Muscle layer of colon (tissue), 2 donors: ENCODE measurements at regions not wholly inside any gene's neighbourhood (a gene's known extent, or its start where the extent isn't known, plus 50 kb on each side); places are given as distances from the start of the nearest gene placed in this dataset.
"Not testable (repeated sequence)": the region's sequence is repeated elsewhere in the genome, so short reads cannot be mapped to it uniquely, and the experiment has no call there.

Source experiments
- H3K27ac ChIP-seq: one replicate; pipeline ENCODE4 v1.7.0; 2013; ENCODE audit warnings: low read depth, mild to moderate bottlenecking, low read length, moderate library complexity
- H3K27me3 ChIP-seq, 2 donors: one replicate each; pipeline ENCODE4 v1.7.0; 2013; ENCODE audit warnings: low read length in 2 of 2, mild to moderate bottlenecking in 2 of 2; ENCODE audit not compliant: insufficient read depth in 2 of 2, control insufficient read depth in 1 of 2
- H3K36me3 ChIP-seq: one replicate; pipeline ENCODE4 v1.7.0; 2013; ENCODE audit warnings: mild to moderate bottlenecking, low read length; ENCODE audit not compliant: insufficient read depth
- H3K4me1 ChIP-seq: one replicate; pipeline ENCODE4 v1.7.0; 2013; ENCODE audit warnings: mild to moderate bottlenecking, low read length; ENCODE audit not compliant: insufficient read depth
- H3K4me3 ChIP-seq, 2 donors: one replicate each; pipeline ENCODE4 v1.7.0; 2013; ENCODE audit warnings: low read length in 2 of 2, low read depth in 1 of 2, mild to moderate bottlenecking in 1 of 2, moderate library complexity in 1 of 2
- H3K9ac ChIP-seq: one replicate; pipeline ENCODE4 v1.7.0; 2013; ENCODE audit warnings: low read length
- H3K9me3 ChIP-seq: one replicate; pipeline ENCODE4 v1.7.0; 2013; ENCODE audit warnings: mild to moderate bottlenecking, low read length
- donor health status: abdominal sarcoma.
- donor health status: Adenocarcinoma of cecum.

DNA sequence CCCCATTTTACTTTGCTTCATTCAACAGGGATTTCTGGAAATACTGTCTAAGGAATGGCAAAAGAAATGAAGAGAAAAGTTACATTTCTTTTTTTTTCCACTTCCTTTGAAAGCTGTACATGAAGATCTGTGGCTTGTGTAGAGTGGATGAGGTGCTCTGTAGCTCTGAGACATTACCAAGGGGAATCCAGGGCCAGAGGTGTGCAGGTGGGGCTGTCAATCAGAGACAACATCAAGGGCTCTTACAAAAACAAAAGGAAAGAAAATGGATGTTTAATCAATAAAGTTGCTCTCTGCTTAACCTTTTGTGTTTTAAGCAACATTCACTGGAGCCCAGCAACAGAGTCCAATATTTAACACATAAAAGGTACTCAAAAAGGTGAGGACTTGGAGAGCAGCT is 391.1 kb downstream of the TMEM38B start:
- no peaks in the 10 kb centered on the region for H3K27me3 ChIP-seq
- H3K36me3 ChIP-seq, result no peaks in the 10 kb centered on the region
- no peak overlapping the region for H3K27ac ChIP-seq
- H3K4me3 ChIP-seq, result no peak overlapping the region
- H3K9me3 ChIP-seq, result no peaks in the 10 kb centered on the region
- H3K4me1 ChIP-seq, result no peaks in the 10 kb centered on the region
- H3K9ac ChIP-seq, result no peak overlapping the region

DNA sequence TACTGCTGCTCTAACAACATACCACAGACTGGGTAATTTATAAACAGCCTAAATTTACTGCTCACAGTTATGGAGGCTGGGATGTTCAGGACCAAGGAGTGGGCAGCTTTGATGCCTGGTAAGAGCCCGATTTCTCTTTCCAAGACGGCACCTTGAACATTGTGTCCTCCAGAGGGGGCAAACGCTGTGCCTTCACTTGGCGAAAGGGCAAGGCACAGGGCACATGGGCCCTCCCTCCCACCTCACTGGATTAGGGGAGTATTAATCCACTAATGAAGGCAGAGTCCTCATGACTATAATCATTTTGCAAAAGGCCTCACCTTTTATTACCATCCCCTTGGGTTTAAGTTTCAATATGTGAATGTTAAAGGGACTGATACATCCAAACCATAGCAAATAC is 397.7 kb downstream of the TMEM38B start:
- no peaks in the 10 kb centered on the region for H3K27me3 ChIP-seq
- H3K36me3 ChIP-seq, result no peaks in the 10 kb centered on the region
- no peaks in the 10 kb centered on the region for H3K4me1 ChIP-seq

DNA sequence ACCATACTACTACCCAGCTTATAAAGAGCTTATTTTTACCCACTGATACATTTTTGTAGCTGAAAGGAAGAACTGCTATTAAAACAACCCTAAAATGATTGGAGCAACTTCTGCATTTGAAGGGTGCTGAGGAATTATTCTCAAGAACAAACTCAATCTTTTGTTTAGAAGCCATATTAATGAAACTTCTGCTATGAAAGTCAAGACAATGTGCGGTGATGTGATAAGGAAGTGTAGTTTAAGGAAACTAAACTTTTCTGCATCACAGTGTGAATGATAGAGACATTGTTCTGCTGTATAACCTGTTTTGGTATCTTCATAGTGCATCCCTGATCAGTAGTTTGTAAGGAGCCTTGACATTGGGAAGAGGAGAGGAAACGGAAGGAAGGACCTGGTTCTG is 408.5 kb downstream of the TMEM38B start:
- H3K36me3 ChIP-seq, result no peaks in the 10 kb centered on the region
- H3K4me3 ChIP-seq, result no peak overlapping the region
- no peaks in the 10 kb centered on the region for H3K27me3 ChIP-seq
- no peak overlapping the region for H3K9ac ChIP-seq
- H3K27ac ChIP-seq, result no peak overlapping the region
- no peaks in the 10 kb centered on the region for H3K9me3 ChIP-seq
- no peaks in the 10 kb centered on the region for H3K4me1 ChIP-seq

More for the DNA sequence above, 397.7 kb downstream of the TMEM38B start:
- no peaks in the 10 kb centered on the region for H3K9me3 ChIP-seq
- no peak overlapping the region for H3K27ac ChIP-seq
- no peak overlapping the region for H3K9ac ChIP-seq
- H3K4me3 ChIP-seq, result no peak overlapping the region

DNA sequence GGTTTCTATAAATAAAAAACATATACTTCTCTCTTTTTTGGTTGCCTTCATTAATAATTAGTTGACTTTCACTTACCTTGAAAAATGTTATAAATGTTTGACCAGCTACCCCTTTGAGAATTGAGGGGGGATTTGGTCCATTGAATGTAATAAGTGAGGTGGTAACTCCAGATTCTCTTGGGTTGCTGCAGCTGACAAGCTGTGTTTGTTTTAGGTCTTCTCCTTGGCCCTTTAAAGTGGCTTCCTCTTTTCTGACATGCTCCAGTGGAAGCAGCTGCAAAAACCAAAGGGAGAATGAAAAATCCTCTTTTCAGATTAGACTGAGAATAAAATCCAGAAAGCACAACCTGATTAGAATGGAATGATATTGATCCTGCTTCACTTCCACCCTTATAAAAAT is 410.5 kb downstream of the TMEM38B start:
- H3K36me3 ChIP-seq, result no peaks in the 10 kb centered on the region
- no peaks in the 10 kb centered on the region for H3K9me3 ChIP-seq
- H3K27ac ChIP-seq, result no peak overlapping the region
- H3K4me3 ChIP-seq, result no peak overlapping the region
- no peaks in the 10 kb centered on the region for H3K27me3 ChIP-seq
- H3K4me1 ChIP-seq, result no peaks in the 10 kb centered on the region
- H3K9ac ChIP-seq, result no peak overlapping the region

DNA sequence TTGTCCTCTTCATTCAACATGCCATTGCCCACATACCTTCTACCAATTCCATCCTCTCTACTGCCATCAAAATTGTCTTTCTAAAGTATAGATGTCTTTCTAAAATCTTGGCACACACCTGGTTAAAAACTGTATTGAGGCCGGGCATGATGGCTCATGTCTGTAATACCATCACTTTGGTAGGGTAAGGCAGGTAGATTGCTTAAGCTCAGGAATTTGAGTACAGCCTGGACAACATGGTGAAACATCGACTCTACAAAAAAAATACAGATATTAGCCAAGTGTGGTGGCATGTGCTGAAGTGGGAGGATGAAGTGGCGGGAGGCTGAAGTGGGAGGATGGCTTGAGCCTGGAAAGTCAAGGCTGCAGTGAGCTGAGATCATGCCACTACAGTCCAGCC is 412.1 kb downstream of the TMEM38B start:
- Histone ChIP-seq H3K27ac (no peak overlapping the region), H3K9ac (no peak overlapping the region), H3K9me3 (no peaks in the 10 kb centered on the region), H3K27me3 (no peaks in the 10 kb centered on the region), H3K4me3 (no peak overlapping the region), H3K4me1 (no peaks in the 10 kb centered on the region), H3K36me3 (no peaks in the 10 kb centered on the region)

DNA sequence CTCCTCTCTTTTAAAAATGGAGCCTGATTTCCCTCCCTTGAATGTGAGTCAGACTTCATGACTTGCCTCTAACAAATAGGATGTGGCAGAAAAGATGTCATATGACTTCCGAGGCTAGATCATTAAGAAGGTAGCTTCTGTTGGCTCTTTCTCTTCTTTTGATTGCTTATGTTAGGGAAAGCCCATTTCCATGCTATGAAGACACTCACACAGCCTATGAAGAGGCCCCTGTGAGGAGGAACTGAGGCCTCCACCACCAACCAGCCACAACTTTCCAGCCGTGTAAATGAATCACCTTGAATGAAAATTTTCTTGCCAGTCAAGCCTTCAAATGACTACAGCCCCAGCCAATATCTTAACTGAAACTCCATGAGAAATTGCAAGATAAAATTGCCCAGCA is 413.4 kb downstream of the TMEM38B start:
- H3K27ac ChIP-seq, result no peak overlapping the region
- no peaks in the 10 kb centered on the region for H3K27me3 ChIP-seq
- no peaks in the 10 kb centered on the region for H3K36me3 ChIP-seq
- no peaks in the 10 kb centered on the region for H3K4me1 ChIP-seq
- H3K9ac ChIP-seq, result no peak overlapping the region
- H3K9me3 ChIP-seq, result no peaks in the 10 kb centered on the region
- no peak overlapping the region for H3K4me3 ChIP-seq

DNA sequence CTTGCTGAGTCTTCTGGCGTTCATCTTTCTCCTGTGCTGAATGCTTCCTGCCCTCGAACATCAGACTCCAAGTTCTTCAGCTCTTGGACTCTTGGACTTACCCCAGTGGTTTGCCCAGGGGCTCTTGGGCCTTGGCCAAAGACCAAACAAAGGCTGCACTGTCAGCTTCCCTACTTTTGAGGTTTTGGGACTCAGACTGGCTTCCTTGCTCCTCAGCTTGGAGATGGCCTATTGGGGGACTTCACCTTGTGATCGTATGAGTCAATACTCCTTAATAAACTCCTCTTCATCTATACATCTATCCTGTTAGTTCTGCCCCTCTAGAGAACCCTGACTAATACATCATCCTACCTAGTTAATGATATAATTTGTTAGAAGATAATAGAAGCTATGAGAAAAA is 415.4 kb downstream of the TMEM38B start:
- H3K27ac ChIP-seq, H3K27me3 ChIP-seq, H3K36me3 ChIP-seq, H3K9ac ChIP-seq, H3K4me1 ChIP-seq, H3K4me3 ChIP-seq, H3K9me3 ChIP-seq: not testable (repeated sequence)

DNA sequence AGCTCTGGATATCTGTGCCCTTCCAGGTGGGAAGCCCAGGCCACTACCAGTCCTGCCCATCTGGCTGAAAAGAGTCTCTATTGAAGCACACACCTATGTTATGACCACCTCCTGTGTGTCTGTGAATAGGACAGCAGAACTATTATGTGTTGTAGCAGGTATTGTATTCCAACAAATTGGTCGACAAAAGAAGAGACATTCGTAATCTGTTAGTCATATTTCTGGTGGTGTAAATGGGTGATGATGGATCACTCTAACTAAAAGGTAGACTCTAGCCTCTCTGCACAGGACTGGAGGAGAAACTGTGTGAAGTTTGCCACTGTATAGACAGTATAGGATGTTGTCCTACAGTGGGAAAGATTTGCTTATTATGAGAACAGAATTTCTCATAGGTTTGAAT is 416.1 kb downstream of the TMEM38B start:
- Histone ChIP-seq H3K9ac (no peak overlapping the region), H3K4me1 (no peaks in the 10 kb centered on the region), H3K27ac (no peak overlapping the region), H3K36me3 (no peaks in the 10 kb centered on the region), H3K9me3 (no peaks in the 10 kb centered on the region), H3K27me3 (no peaks in the 10 kb centered on the region), H3K4me3 (no peak overlapping the region)

DNA sequence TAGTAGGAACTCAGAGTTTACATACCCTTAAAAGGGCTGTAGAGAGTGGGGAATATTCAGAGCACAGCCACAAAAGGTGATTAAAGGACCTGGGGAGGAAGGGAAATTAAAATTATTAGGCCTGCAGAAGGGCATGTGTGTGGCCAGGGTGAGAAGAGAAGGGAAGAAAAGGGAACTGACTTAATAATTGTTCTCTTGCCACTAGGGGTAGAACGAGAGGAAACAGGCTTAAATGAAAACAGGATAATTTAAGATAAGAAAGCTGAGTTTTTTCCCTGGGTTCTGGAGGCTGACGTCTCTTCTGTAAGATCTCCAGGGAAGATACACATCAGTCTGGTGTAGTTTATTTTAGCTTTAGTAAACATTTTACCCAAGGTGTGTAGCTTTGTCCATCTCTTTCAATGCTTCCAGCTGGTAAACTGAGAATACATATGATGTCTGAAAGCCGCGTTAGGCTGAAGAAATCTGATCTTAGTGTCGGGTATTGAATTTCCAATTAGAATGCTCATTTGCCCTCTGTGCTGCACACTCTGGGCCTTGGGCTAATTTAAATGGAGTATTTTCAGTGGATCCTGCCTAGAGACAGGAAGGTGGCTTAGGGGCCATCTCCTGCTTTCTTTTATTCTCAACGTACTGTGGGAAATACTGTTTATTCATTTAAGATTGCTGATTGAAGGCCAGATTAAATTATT is 416.8 kb downstream of the TMEM38B start:
- H3K9me3 ChIP-seq, result no peaks in the 10 kb centered on the region
- no peaks in the 10 kb centered on the region for H3K36me3 ChIP-seq
- H3K9ac ChIP-seq, result no peak overlapping the region
- H3K27me3 ChIP-seq, result no peaks in the 10 kb centered on the region
- H3K4me1 ChIP-seq, result no peaks in the 10 kb centered on the region
- H3K4me3 ChIP-seq, result no peak overlapping the region
- no peak overlapping the region for H3K27ac ChIP-seq

DNA sequence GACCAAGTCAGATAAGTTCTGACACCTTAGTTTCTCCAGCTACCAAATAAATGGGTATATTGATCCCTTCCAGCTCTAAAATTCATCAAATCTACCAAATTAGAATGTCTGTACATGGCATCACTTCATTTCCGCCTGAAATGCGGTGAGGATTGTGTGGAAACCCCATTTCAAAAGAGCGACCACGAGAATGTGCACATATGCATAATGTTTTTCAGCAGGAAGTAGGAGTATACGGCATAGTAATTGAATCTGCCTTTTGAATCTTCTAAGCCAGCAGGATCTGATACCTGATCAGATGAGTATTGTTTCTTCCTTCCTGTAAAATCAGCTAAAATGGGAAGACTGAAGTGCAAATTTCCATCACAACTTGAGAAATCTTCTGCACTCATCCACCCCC is 418.6 kb downstream of the TMEM38B start:
- H3K9ac ChIP-seq, result no peak overlapping the region
- no peaks in the 10 kb centered on the region for H3K27me3 ChIP-seq
- H3K9me3 ChIP-seq, result no peaks in the 10 kb centered on the region
- no peak overlapping the region for H3K27ac ChIP-seq
- no peaks in the 10 kb centered on the region for H3K36me3 ChIP-seq
- no peak overlapping the region for H3K4me3 ChIP-seq
- no peaks in the 10 kb centered on the region for H3K4me1 ChIP-seq

DNA sequence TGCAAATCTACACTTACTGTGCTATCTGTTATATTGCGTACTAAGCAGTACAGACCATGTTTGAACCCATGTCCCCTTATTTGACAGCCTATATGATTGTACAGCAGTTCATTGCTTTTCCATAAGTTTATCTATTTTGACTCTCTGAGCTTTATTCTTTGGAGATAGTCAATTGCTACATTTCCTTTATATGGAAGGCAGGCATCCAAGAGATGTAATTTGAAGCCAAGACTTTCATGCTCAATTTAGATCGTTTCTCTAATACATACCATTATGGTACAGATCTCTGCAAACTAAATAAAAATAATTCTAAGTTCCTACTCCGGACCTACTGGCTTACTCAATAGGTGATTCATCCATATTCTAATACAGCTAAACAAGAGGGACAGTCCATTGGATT is 424.8 kb downstream of the TMEM38B start:
- no peaks in the 10 kb centered on the region for H3K27me3 ChIP-seq
- H3K4me3 ChIP-seq, result no peak overlapping the region
- no peak overlapping the region for H3K9ac ChIP-seq
- H3K27ac ChIP-seq, result no peak overlapping the region
- H3K4me1 ChIP-seq, result no peaks in the 10 kb centered on the region
- no peaks in the 10 kb centered on the region for H3K9me3 ChIP-seq
- H3K36me3 ChIP-seq, result no peaks in the 10 kb centered on the region

DNA sequence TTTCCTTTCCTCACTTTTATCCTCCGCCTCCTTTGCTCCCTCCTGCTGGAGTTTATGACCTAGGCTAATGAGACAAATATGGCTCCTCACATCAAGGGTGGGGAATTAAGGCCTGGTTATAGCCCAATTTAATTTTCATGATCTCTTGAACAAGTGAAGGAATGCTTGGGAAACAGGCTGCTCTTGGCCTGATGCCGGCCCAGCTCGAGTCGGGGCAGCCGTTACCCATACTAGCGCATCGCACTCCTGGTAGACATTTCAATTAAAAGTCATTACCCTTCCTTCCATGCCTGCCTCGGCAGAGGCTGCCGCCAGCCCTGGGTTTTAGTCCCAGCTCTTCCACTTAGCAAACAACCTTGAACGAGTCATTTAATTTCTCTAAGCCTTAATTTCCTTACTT is 425.7 kb downstream of the TMEM38B start:
- H3K27ac ChIP-seq, result no peak overlapping the region
- H3K36me3 ChIP-seq, result no peaks in the 10 kb centered on the region
- no peak overlapping the region for H3K9ac ChIP-seq
- no peaks in the 10 kb centered on the region for H3K4me1 ChIP-seq
- H3K4me3 ChIP-seq, result no peak overlapping the region
- H3K27me3 ChIP-seq, result no peaks in the 10 kb centered on the region
- no peaks in the 10 kb centered on the region for H3K9me3 ChIP-seq
